Heart left ventricle (tissue), 13 donors: ENCODE measurements at regions not wholly inside any gene's neighbourhood (a gene's known extent, or its start where the extent isn't known, plus 50 kb on each side); places are given as distances from the start of the nearest gene placed in this dataset.

Source experiments
- CTCF ChIP-seq, 12 donors: fragments of 200-600 bp; sonication (generic) in 4 of 12; IDR thresholded peaks; one replicate each; pipeline versions ENCODE4 v1.5.0 to v1.8.0; 2018 to 2022; ENCODE audit warnings: antibody characterized with exemption in 12 of 12, mild to moderate bottlenecking in 5 of 12
- POLR2A ChIP-seq, 2 donors: fragments of 450-650 bp; IDR thresholded peaks; one replicate each; pipeline ENCODE4 v1.6.1; 2017; ENCODE audit warnings: antibody characterized with exemption in 2 of 2, mild to moderate bottlenecking in 2 of 2, moderate library complexity in 2 of 2
- donor health status: ischemic (EF 13 %, LVEDD 7.1; RV severe dilation, severe dysfunction).
- donor health status: DM: no; HTN: yes; CAD: no.
- donor health status: DM: no; HTN: no; CAD: no.
- donor health status: ischemic (EF 25% LVEDD 6.9; RV normal size, moderate dysfunction).
- donor health status: ischemic (EF 25% LVEDD 5.7; RV mildly dilated, moderate dysfunction).
- donor health status: ischemic (EF 35%, LVEDD 5.7; RV mildly dilated, moderate dysfunction).
- donor health status: nonischemic (EF 11% LVEDD 7.7; RV severe dilation, severe dysfunction).
- donor health status: DM: yes; HTN: yes; CAD: no.
- donor health status: PGD.
- donor health status: ischemic (EF 29% LVEDD 5.4; RV normal size, mild dysfunction).
- donor health status: nonischemic (EF 23%, LVEDD 6.1; RV moderate dilation, normal function).

- no peak for TF ChIP-seq CTCF (IDR thresholded peaks at IDR 0.05)
- TF ChIP-seq POLR2A (IDR thresholded peaks at IDR 0.05): no peak
Measured at GRCh38 chr12:102548543-102548942, 68.2 kb upstream of the IGF1 start.
